ENCODE measurements at regions not wholly inside any gene's neighbourhood (a gene's known extent, or its start where the extent isn't known, plus 50 kb on each side); places are given as distances from the start of the nearest gene placed in this dataset.

DNA sequence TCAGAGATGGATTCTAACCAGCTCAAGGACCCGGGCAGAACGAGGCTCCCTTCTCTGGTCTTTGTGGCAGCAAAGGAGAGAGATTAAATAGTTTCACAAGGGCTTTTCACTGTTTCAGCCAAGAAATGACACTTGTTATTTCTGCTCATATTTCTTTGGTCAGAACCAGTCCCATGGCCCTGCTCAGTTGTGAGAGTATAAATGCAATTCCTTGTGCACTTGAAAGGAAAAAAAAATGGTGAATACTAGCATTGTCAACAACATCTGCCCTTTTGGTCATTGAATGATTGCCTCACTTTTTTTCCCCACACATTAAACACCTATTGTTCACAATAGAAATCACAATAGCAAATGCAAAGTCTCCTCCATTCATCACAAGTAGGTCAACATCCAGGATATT, 104.4 kb downstream of the RDH14 start:
- POLR2A ChIA-PET (ENCODE audit: low non-redundant PET) = no interaction called here

DNA sequence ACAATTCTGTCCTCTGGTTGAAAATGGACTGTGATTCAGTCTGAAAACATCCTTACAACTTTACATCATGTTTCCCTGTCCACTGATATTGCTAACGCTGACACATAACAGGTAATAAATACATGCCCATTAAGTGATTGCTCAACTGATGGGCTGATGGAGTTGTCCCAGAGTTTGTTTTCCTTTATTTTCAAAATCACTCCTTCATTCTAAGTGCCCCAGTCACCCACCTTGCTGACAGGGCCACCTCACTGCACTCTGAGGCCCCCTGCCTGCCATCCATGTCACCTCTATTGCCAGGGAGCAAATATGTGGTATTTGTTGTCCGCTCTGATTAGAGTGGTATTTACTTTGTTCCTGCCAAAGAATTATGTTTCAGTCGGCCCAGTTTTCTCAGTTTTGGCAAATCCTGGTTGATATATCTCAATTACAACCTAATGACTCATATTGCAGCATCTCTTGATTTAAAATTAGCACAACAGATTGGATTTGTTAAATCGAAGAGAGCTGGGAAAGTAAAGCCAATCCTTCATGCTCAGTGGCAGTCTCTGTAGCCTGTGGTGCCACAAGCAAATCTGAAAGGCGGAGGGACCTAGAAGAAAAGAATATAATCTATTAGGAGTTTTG, 105.1 kb downstream of the RDH14 start:
- TF ChIP-seq, protein P1, sequence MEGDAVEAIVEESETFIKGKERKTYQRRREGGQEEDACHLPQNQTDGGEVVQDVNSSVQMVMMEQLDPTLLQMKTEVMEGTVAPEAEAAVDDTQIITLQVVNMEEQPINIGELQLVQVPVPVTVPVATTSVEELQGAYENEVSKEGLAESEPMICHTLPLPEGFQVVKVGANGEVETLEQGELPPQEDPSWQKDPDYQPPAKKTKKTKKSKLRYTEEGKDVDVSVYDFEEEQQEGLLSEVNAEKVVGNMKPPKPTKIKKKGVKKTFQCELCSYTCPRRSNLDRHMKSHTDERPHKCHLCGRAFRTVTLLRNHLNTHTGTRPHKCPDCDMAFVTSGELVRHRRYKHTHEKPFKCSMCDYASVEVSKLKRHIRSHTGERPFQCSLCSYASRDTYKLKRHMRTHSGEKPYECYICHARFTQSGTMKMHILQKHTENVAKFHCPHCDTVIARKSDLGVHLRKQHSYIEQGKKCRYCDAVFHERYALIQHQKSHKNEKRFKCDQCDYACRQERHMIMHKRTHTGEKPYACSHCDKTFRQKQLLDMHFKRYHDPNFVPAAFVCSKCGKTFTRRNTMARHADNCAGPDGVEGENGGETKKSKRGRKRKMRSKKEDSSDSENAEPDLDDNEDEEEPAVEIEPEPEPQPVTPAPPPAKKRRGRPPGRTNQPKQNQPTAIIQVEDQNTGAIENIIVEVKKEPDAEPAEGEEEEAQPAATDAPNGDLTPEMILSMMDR (conservative IDR thresholded peaks at IDR 0.05; ENCODE audit: low read depth) = no peak
- DNase-seq (ENCODE audit: low spot score) = peak; percentile 24
- H3K27ac ChIP-seq = no peak overlapping the region
- CTCF ChIA-PET = interaction anchor here (0.7 kb wide), 1 partner anchor 9 kb away, joined by 3 read pairs; no protein-coding TSS in a partner anchor
- POLR2A ChIA-PET (ENCODE audit: low non-redundant PET) = no interaction called here

More for the DNA sequence above, 104.4 kb downstream of the RDH14 start:
- no peak for DNase-seq (ENCODE audit: low spot score)
- CTCF ChIA-PET = interaction anchor here (0.7 kb wide), 1 partner anchor 8 kb away, joined by 3 read pairs; no protein-coding TSS in a partner anchor
- H3K27ac ChIP-seq = no peak overlapping the region
- TF ChIP-seq, protein P1 (conservative IDR thresholded peaks at IDR 0.05; ENCODE audit: low read depth) = no peak

- ChIA-PET POLR2A (ENCODE audit: low non-redundant PET) (no interaction called here), CTCF (no interaction called here)
- no peak overlapping the region for H3K27ac ChIP-seq
- no peak for DNase-seq (ENCODE audit: low spot score)
- TF ChIP-seq, protein P1 (conservative IDR thresholded peaks at IDR 0.05; ENCODE audit: low read depth) = no peak
These were observed 105.7 kb downstream of the RDH14 start for GRCh38 chr2:18454692-18455235.

DNA sequence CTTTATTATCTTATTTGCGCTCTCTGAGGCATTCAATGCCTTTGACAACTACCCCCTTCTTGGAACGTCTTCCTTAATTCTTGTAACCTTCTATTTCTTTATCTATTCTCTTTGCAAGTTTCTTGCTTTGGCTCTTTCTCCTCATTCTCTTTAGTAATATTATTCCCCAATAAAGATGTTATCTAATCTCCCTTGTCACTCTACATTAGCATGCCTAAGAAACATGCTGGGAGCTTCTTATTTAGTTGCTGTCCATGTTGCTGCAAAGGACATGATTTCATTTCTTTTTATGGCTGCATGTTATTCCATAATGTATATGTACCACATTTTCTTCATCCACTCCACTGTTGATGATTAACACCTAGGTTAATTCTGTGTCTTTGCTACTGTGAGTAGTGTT, 113.7 kb downstream of the RDH14 start:
- no peak for DNase-seq (ENCODE audit: low spot score)
- CTCF ChIA-PET = no interaction called here
- TF ChIP-seq, protein P1 (conservative IDR thresholded peaks at IDR 0.05; ENCODE audit: low read depth) = no peak
- no peak overlapping the region for H3K27ac ChIP-seq
- POLR2A ChIA-PET (ENCODE audit: low non-redundant PET) = no interaction called here

- no peak for DNase-seq (ENCODE audit: low spot score)
- TF ChIP-seq, protein P1 (conservative IDR thresholded peaks at IDR 0.05; ENCODE audit: low read depth) = no peak
- no peak overlapping the region for H3K27ac ChIP-seq
- ChIA-PET POLR2A (ENCODE audit: low non-redundant PET) (no interaction called here), CTCF (interaction anchor here (0.7 kb wide), 1 partner anchor 1221 kb away, joined by 4 read pairs; no protein-coding TSS in a partner anchor)
These were observed 114.8 kb downstream of the RDH14 start for GRCh38 chr2:18445433-18446320.

- POLR2A ChIA-PET (ENCODE audit: low non-redundant PET) = no interaction called here
- TF ChIP-seq, protein P1 (conservative IDR thresholded peaks at IDR 0.05; ENCODE audit: low read depth) = no peak
- no peak overlapping the region for H3K27ac ChIP-seq
- CTCF ChIA-PET = interaction anchor here (0.7 kb wide), 1 partner anchor 1222 kb away, joined by 4 read pairs; no protein-coding TSS in a partner anchor
- DNase-seq (ENCODE audit: low spot score) = no peak
These were observed 115.6 kb downstream of the RDH14 start for GRCh38 chr2:18444806-18445205.
